DOHH2 (cell line): ENCODE measurements at regions not wholly inside any gene's neighbourhood (a gene's known extent, or its start where the extent isn't known, plus 50 kb on each side); places are given as distances from the start of the nearest gene placed in this dataset.

Experiments
- CTCF ChIP-seq: fragments of 200-600 bp; sonication (generic); IDR thresholded peaks from one replicate; pipeline ENCODE4 v1.5.1; 2014; ENCODE audit warnings: antibody characterized with exemption, mild to moderate bottlenecking, low read depth, low read length; ENCODE audit not compliant: poor library complexity, severe bottlenecking
- EZH2phosphoT487 ChIP-seq: fragments of 200-600 bp; sonication (generic); IDR thresholded peaks from 2 replicates; pipeline ENCODE4 v1.6.1; 2017; ENCODE audit warnings: borderline replicate concordance, mild to moderate bottlenecking, antibody characterized with exemption, low read length, moderate library complexity, mixed read lengths

GRCh38 chr5:166091931-166092330 lies 2199.5 kb upstream of the WWC1 start:
- no peak for TF ChIP-seq CTCF
- no peak for TF ChIP-seq EZH2phosphoT487
